ENCODE measurements at regions not wholly inside any gene's neighbourhood (a gene's known extent, or its start where the extent isn't known, plus 50 kb on each side); places are given as distances from the start of the nearest gene placed in this dataset.

DNA sequence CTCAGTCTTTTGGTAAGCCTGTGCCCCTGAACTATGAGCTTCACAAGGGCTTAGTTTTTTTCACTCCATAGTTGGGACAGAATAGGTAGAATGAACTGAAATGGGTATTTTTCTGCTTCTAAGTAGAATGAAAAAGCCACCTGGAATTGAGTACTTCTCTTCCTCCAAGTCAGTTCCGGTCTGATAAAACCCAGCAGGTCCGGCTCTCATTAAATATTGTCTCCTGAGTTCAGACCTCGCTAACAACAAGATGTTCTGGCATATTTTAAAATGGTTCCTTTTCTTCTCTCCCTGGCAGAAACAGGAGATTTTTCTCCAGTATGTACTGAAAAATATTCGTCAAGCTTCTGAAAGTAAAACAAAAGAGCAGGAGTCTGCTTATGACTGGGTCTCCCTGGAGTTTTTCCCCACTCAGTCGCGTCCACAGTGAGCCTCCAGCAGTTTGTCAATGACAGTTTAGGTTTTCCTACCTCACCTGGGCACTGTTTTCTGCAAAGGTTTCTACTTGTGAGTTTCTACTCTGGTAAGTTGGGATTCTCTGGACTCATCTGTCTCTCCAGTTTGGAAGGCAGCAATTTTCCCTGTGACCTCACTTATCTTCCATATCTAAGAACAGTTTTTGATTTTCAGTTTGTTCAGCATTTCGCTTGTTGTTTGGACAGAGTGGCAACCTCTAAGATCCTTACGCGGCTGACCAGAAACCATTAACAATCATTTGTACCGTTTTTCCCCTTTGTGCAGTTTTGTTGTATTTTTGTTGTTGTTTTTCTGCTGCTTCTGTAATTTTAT, 868.0 kb downstream of the METTL15 start:
- no peak overlapping the region for H3K4me3 ChIP-seq (replicated peaks in 1 of 3; ENCODE audit: insufficient read depth in 1 of 3, low read depth in 1 of 3, low read length in 3 of 3)
- no peak overlapping the region for H3K9ac ChIP-seq (replicated peaks; ENCODE audit: extremely low read depth, insufficient read depth, low read length)
- CTCF ChIA-PET: interaction anchor here (2.1 kb wide), 1 partner anchor 10 kb away, joined by 6 read pairs; no protein-coding TSS in a partner anchor
- no peaks in the 10 kb centered on the region for H3K9me1 ChIP-seq (replicated peaks; ENCODE audit: control insufficient read depth, extremely low read depth, insufficient read depth, low read length)
- no TSS peak for BruUV-seq (replicated peaks)
- peaks cover 3% of the 10 kb centered on the region for H3K4me1 ChIP-seq (ENCODE audit: control insufficient read depth, extremely low read depth, insufficient read depth, low read length)
- H4K20me1 ChIP-seq (replicated peaks; ENCODE audit: control insufficient read depth, extremely low read depth, insufficient read depth, low read length): no peaks in the 10 kb centered on the region
- no peaks in the 10 kb centered on the region for H3K9me3 ChIP-seq (replicated peaks; ENCODE audit: control insufficient read depth, insufficient read depth, low read length)
- no peak overlapping the region for H3K4me2 ChIP-seq (ENCODE audit: insufficient read depth, low read length)
- H2AFZ ChIP-seq (ENCODE audit: low read depth, low read length): no peak overlapping the region
- DNase-seq (ENCODE audit: low read depth, low spot score) (no peak), FAIRE-seq (no peak)
- dilution Hi-C loops (cut with MboI; ENCODE audit: extremely low pct_ligation_motif_present, low sequenced_read_pairs) (no loop called here), intact Hi-C loops (cut with micrococcal nuclease) (no loop called here)
- H3K27ac ChIP-seq (ENCODE audit: insufficient read depth, low read depth, low read length): no peak overlapping the region
- TF ChIP-seq MYC (IDR thresholded peaks at IDR 0.05; ENCODE audit: low read depth, low read length): no peak
- TF ChIP-seq EZH2 (IDR thresholded peaks at IDR 0.05; ENCODE audit: borderline replicate concordance, low read depth, low read length, severe bottlenecking): no peak
- TF ChIP-seq FOS (IDR thresholded peaks at IDR 0.05; ENCODE audit: borderline replicate concordance, insufficient read depth, low read length): no peak
- no peak for TF ChIP-seq POLR2A (IDR thresholded peaks at IDR 0.05; ENCODE audit: low read depth, low read length)
- no peak for TF ChIP-seq MAX (IDR thresholded peaks at IDR 0.05; ENCODE audit: insufficient read depth, insufficient read length)
- TF ChIP-seq POLR2AphosphoS5 (IDR thresholded peaks at IDR 0.05; ENCODE audit: insufficient read depth, low read depth, low read length): no peak
- no peak for TF ChIP-seq JUN (IDR thresholded peaks at IDR 0.05; ENCODE audit: borderline replicate concordance, insufficient read depth, insufficient read length, low read depth)
- no peak for TF ChIP-seq CTCF (IDR thresholded peaks at IDR 0.05; ENCODE audit: extremely low read depth in 1 of 2, insufficient read depth in 1 of 2, low read depth in 1 of 2, low read length in 2 of 2)
- no peak for TF ChIP-seq GATA2 (IDR thresholded peaks at IDR 0.05; ENCODE audit: insufficient read depth, insufficient read length, low read depth, low read length)
- POLR2A ChIA-PET: no interaction called here
- no peaks in the 10 kb centered on the region for H3K36me3 ChIP-seq (ENCODE audit: control insufficient read depth in 2 of 2, extremely low read depth in 1 of 2, insufficient read depth in 2 of 2, low read length in 2 of 2)
- no peaks in the 10 kb centered on the region for H3K79me2 ChIP-seq (ENCODE audit: control insufficient read depth, insufficient read depth, low read length)
- H3K27me3 ChIP-seq (ENCODE audit: control insufficient read depth in 2 of 2, insufficient read depth in 2 of 2, low read length in 2 of 2): no peaks in the 10 kb centered on the region
